ENCODE measurements at regions not wholly inside any gene's neighbourhood (a gene's known extent, or its start where the extent isn't known, plus 50 kb on each side); places are given as distances from the start of the nearest gene placed in this dataset.
"Not testable (repeated sequence)": the region's sequence is repeated elsewhere in the genome, so short reads cannot be mapped to it uniquely, and the experiment has no call there.

- DNase-seq (ENCODE audit: low read depth in 1 of 2, low spot score in 1 of 2) = no peak
Measured at GRCh38 chr2:124967325-124967724, 942.2 kb downstream of the CNTNAP5 start.

- DNase-seq (ENCODE audit: low read depth in 1 of 2, low spot score in 1 of 2) = no peak
Measured at GRCh38 chr2:124970030-124970429, 944.9 kb downstream of the CNTNAP5 start.

GRCh38 chr2:124973396-124973795 is 948.3 kb downstream of the CNTNAP5 start:
- no peak for DNase-seq (ENCODE audit: low read depth in 1 of 2, low spot score in 1 of 2)

- no peak for DNase-seq (ENCODE audit: low read depth in 1 of 2, low spot score in 1 of 2)
Measured at GRCh38 chr2:124975224-124975623, 950.1 kb downstream of the CNTNAP5 start.

- no peak for DNase-seq (ENCODE audit: low read depth in 1 of 2, low spot score in 1 of 2)
Measured at GRCh38 chr2:124975648-124976047, 950.6 kb downstream of the CNTNAP5 start.

- DNase-seq (ENCODE audit: low read depth in 1 of 2, low spot score in 1 of 2) = no peak
Measured at GRCh38 chr2:124978597-124978996, 953.5 kb downstream of the CNTNAP5 start.

GRCh38 chr2:124983595-124983994 is 958.5 kb downstream of the CNTNAP5 start:
- no peak for DNase-seq (ENCODE audit: low read depth in 1 of 2, low spot score in 1 of 2)

- DNase-seq (ENCODE audit: low read depth in 1 of 2, low spot score in 1 of 2) = no peak
Measured at GRCh38 chr2:124985270-124985669, 960.2 kb downstream of the CNTNAP5 start.

GRCh38 chr2:124986136-124986535 is 961.0 kb downstream of the CNTNAP5 start:
- no peak for DNase-seq (ENCODE audit: low read depth in 1 of 2, low spot score in 1 of 2)

- not testable (repeated sequence) for DNase-seq (ENCODE audit: low read depth in 1 of 2, low spot score in 1 of 2)
Measured at GRCh38 chr2:124986870-124987269, 961.8 kb downstream of the CNTNAP5 start.

GRCh38 chr2:124987436-124987835 is 962.3 kb downstream of the CNTNAP5 start:
- DNase-seq (ENCODE audit: low read depth in 1 of 2, low spot score in 1 of 2) = not testable (repeated sequence)

- DNase-seq (ENCODE audit: low read depth in 1 of 2, low spot score in 1 of 2) = no peak
Measured at GRCh38 chr2:124988111-124988510, 963.0 kb downstream of the CNTNAP5 start.

GRCh38 chr2:124988794-124989193 is 963.7 kb downstream of the CNTNAP5 start:
- no peak for DNase-seq (ENCODE audit: low read depth in 1 of 2, low spot score in 1 of 2)

- DNase-seq (ENCODE audit: low read depth in 1 of 2, low spot score in 1 of 2) = no peak
Measured at GRCh38 chr2:124993809-124994208, 968.7 kb downstream of the CNTNAP5 start.

GRCh38 chr2:124995185-124995912 is 970.3 kb downstream of the CNTNAP5 start:
- no peak for DNase-seq (ENCODE audit: low read depth in 1 of 2, low spot score in 1 of 2)

- DNase-seq (ENCODE audit: low read depth in 1 of 2, low spot score in 1 of 2) = no peak
Measured at GRCh38 chr2:124996406-124996805, 971.3 kb downstream of the CNTNAP5 start.

GRCh38 chr2:124999906-125000305 is 974.8 kb downstream of the CNTNAP5 start:
- DNase-seq (ENCODE audit: low read depth in 1 of 2, low spot score in 1 of 2) = no peak

- DNase-seq (ENCODE audit: low read depth in 1 of 2, low spot score in 1 of 2) = no peak
Measured at GRCh38 chr2:125004106-125004800, 979.2 kb downstream of the CNTNAP5 start.

- no peak for DNase-seq (ENCODE audit: low read depth in 1 of 2, low spot score in 1 of 2)
Measured at GRCh38 chr2:125006676-125007075, 981.6 kb downstream of the CNTNAP5 start.

- DNase-seq (ENCODE audit: low read depth in 1 of 2, low spot score in 1 of 2) = not testable (repeated sequence)
Measured at GRCh38 chr2:125028721-125029120, 1003.6 kb downstream of the CNTNAP5 start.

GRCh38 chr2:125033871-125034270 is 1008.8 kb downstream of the CNTNAP5 start:
- no peak for DNase-seq (ENCODE audit: low read depth in 1 of 2, low spot score in 1 of 2)

GRCh38 chr2:125037135-125037653 is 1012.1 kb downstream of the CNTNAP5 start:
- DNase-seq (ENCODE audit: low read depth in 1 of 2, low spot score in 1 of 2) = no peak

Measured in activated T-helper 1 cell treated with anti-CD3 and anti-CD28 coated beads, Interleukin-2, amount 50 U/mL, for 16 hours (primary cell).